ENCODE measurements at regions not wholly inside any gene's neighbourhood (a gene's known extent, or its start where the extent isn't known, plus 50 kb on each side); places are given as distances from the start of the nearest gene placed in this dataset.
"Not testable (repeated sequence)": the region's sequence is repeated elsewhere in the genome, so short reads cannot be mapped to it uniquely, and the experiment has no call there.

DNA sequence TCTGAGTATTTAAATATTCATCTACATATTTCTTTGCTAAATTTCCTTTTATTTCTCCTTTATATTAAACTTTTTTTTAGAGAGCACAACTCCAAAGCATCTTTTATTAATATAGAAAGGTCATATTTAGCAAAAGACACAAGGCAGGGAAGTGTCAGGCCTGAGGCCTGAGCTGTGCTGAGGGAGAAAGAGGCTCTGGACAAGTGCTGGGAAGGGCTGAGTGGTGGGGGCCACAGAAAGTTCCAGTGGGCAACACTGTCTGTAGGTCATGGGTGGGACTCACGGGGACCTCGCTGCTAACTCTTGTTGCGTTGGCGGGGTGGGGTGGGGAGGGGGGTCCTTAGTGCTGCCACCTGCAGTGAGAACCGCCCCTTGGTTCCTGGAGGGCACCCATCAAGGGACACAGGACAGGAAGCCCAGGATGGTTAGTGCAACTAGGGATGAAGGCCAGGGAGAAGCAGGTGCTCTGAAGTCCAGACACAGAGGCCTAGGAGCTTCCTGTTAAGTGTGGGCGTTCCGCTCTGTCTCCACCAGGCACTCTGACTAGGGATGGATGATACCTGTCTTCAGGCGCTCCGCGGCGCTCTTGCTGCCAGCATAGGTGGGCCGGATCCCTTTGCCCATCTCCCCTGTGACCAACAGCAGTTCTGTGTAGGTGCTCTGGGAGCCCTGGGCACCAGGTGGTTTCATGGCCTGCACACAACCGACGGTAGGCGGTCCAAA lies 1510.5 kb downstream of the FOXD4L5 start:
- H3K9me2 ChIP-seq (ENCODE audit: insufficient read depth); BruUV-seq (replicated peaks); intact Hi-C loops (cut with micrococcal nuclease); POLR2A ChIA-PET; H3K9ac ChIP-seq (ENCODE audit: low read length); ATAC-seq; RAD21 ChIA-PET (ENCODE audit: low non-redundant PET in 1 of 2, low total read pairs in 2 of 2, uncharacterized antibody in 2 of 2, unreplicated experiment in 2 of 2); H3K9me3 ChIP-seq (ENCODE audit: control insufficient read depth in 1 of 2, insufficient read depth in 1 of 2, low read depth in 1 of 2, low read length in 2 of 2); H2AFZ ChIP-seq (ENCODE audit: low read depth, low read length, poor library complexity, severe bottlenecking); H3K27ac ChIP-seq (ENCODE audit: low read depth, low read length); H3K4me1 ChIP-seq (ENCODE audit: control insufficient read depth in 1 of 2, insufficient read depth in 2 of 2, low read length in 2 of 2); CTCF ChIA-PET; H3K79me2 ChIP-seq (ENCODE audit: insufficient read depth, low read length); H3K4me2 ChIP-seq (ENCODE audit: low read length); DNase-seq (ENCODE audit: low read depth, low spot score); H3K4me3 ChIP-seq (replicated peaks in 1 of 2; ENCODE audit: low read depth in 1 of 2, low read length in 2 of 2); H3K36me3 ChIP-seq (ENCODE audit: control insufficient read depth in 1 of 2, insufficient read depth in 2 of 2, low read length in 2 of 2); H3K27me3 ChIP-seq (ENCODE audit: insufficient read depth, low read length); H4K20me1 ChIP-seq (ENCODE audit: insufficient read depth): not testable (repeated sequence)

- CTCF ChIA-PET; H3K79me2 ChIP-seq (ENCODE audit: insufficient read depth, low read length); H3K4me3 ChIP-seq (replicated peaks in 1 of 2; ENCODE audit: low read depth in 1 of 2, low read length in 2 of 2); H4K20me1 ChIP-seq (ENCODE audit: insufficient read depth); RAD21 ChIA-PET (ENCODE audit: low non-redundant PET in 1 of 2, low total read pairs in 2 of 2, uncharacterized antibody in 2 of 2, unreplicated experiment in 2 of 2); H3K4me2 ChIP-seq (ENCODE audit: low read length); intact Hi-C loops (cut with micrococcal nuclease); H3K9me3 ChIP-seq (ENCODE audit: control insufficient read depth in 1 of 2, insufficient read depth in 1 of 2, low read depth in 1 of 2, low read length in 2 of 2); BruUV-seq (replicated peaks); POLR2A ChIA-PET; ATAC-seq; H3K4me1 ChIP-seq (ENCODE audit: control insufficient read depth in 1 of 2, insufficient read depth in 2 of 2, low read length in 2 of 2); H2AFZ ChIP-seq (ENCODE audit: low read depth, low read length, poor library complexity, severe bottlenecking); DNase-seq (ENCODE audit: low read depth, low spot score); H3K36me3 ChIP-seq (ENCODE audit: control insufficient read depth in 1 of 2, insufficient read depth in 2 of 2, low read length in 2 of 2); H3K27me3 ChIP-seq (ENCODE audit: insufficient read depth, low read length); H3K27ac ChIP-seq (ENCODE audit: low read depth, low read length); H3K9me2 ChIP-seq (ENCODE audit: insufficient read depth); H3K9ac ChIP-seq (ENCODE audit: low read length): not testable (repeated sequence)
These were observed 1522.8 kb downstream of the FOXD4L5 start for GRCh38 chr9:63762230-63762629.

- CTCF ChIA-PET, result interaction anchor here (0.6 kb wide), 1 partner anchor 90 kb away, joined by 3 read pairs; no protein-coding TSS in a partner anchor
- TF ChIP-seq RAD21 (IDR thresholded peaks at IDR 0.05; ENCODE audit: low read depth), result peak; percentile 34
- TF ChIP-seq, protein P1, sequence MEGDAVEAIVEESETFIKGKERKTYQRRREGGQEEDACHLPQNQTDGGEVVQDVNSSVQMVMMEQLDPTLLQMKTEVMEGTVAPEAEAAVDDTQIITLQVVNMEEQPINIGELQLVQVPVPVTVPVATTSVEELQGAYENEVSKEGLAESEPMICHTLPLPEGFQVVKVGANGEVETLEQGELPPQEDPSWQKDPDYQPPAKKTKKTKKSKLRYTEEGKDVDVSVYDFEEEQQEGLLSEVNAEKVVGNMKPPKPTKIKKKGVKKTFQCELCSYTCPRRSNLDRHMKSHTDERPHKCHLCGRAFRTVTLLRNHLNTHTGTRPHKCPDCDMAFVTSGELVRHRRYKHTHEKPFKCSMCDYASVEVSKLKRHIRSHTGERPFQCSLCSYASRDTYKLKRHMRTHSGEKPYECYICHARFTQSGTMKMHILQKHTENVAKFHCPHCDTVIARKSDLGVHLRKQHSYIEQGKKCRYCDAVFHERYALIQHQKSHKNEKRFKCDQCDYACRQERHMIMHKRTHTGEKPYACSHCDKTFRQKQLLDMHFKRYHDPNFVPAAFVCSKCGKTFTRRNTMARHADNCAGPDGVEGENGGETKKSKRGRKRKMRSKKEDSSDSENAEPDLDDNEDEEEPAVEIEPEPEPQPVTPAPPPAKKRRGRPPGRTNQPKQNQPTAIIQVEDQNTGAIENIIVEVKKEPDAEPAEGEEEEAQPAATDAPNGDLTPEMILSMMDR (IDR thresholded peaks at IDR 0.05 in 2 of 3, conservative IDR thresholded peaks at IDR 0.05 in 1 of 3; ENCODE audit: borderline replicate concordance in 1 of 3, insufficient read depth in 1 of 3, low read depth in 2 of 3, low read length in 2 of 3), result peak in 2 of 3 experiments; percentile 48 to 61; a peak in 4 of 6 replicates
- H3K36me3 ChIP-seq (ENCODE audit: control insufficient read depth in 1 of 2, insufficient read depth in 2 of 2, low read length in 2 of 2); H3K9ac ChIP-seq (ENCODE audit: low read length); H3K4me1 ChIP-seq (ENCODE audit: control insufficient read depth in 1 of 2, insufficient read depth in 2 of 2, low read length in 2 of 2); H3K9me3 ChIP-seq (ENCODE audit: control insufficient read depth in 1 of 2, insufficient read depth in 1 of 2, low read depth in 1 of 2, low read length in 2 of 2); H3K4me2 ChIP-seq (ENCODE audit: low read length); BruUV-seq (replicated peaks); ATAC-seq; H2AFZ ChIP-seq (ENCODE audit: low read depth, low read length, poor library complexity, severe bottlenecking); POLR2A ChIA-PET; H3K9me2 ChIP-seq (ENCODE audit: insufficient read depth); H3K27ac ChIP-seq (ENCODE audit: low read depth, low read length); H3K27me3 ChIP-seq (ENCODE audit: insufficient read depth, low read length); RAD21 ChIA-PET (ENCODE audit: low non-redundant PET in 1 of 2, low total read pairs in 2 of 2, uncharacterized antibody in 2 of 2, unreplicated experiment in 2 of 2); intact Hi-C loops (cut with micrococcal nuclease); H4K20me1 ChIP-seq (ENCODE audit: insufficient read depth); H3K4me3 ChIP-seq (replicated peaks in 1 of 2; ENCODE audit: low read depth in 1 of 2, low read length in 2 of 2); H3K79me2 ChIP-seq (ENCODE audit: insufficient read depth, low read length); DNase-seq (ENCODE audit: low read depth, low spot score): not testable (repeated sequence)
These were observed 1556.0 kb downstream of the FOXD4L5 start for GRCh38 chr9:63729021-63729420.
